GM12875 (cell line): ENCODE measurements at regions not wholly inside any gene's neighbourhood (a gene's known extent, or its start where the extent isn't known, plus 50 kb on each side); places are given as distances from the start of the nearest gene placed in this dataset.

Experiments
- H3K4me3 ChIP-seq: one replicate; pipeline ENCODE4 v1.5.1; 2011; ENCODE audit warnings: low read depth, low read length, control low read depth
- TF ChIP-seq, protein P1 (sequence below): IDR thresholded peaks from 2 replicates; pipeline ENCODE4 v1.5.1; 2011; ENCODE audit warnings: low read depth, mild to moderate bottlenecking, control low read depth, inconsistent platforms, low read length, moderate library complexity, borderline replicate concordance; ENCODE audit not compliant: insufficient read depth

DNA sequence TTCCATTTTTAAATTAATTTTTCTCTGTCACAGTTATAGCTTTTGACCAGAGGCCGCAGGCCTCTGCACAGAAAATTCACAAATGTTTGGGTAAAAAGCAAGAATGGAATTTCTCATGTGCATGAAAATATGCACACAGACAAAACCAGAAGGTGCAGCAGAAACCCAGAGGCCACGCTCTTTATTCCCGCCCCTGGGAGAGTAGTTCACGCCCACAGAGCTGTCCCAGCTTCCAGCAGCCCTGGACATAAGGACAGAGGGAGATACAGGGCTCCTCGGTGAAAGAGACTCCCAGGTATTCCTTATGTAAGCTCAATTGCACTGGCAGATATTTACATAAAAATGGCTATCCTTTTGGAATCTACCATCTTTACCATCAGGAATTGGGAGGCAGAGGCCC lies 245.2 kb upstream of the NFE2L3 start:
- H3K4me3 ChIP-seq, result no peak overlapping the region
- TF ChIP-seq, protein P1, sequence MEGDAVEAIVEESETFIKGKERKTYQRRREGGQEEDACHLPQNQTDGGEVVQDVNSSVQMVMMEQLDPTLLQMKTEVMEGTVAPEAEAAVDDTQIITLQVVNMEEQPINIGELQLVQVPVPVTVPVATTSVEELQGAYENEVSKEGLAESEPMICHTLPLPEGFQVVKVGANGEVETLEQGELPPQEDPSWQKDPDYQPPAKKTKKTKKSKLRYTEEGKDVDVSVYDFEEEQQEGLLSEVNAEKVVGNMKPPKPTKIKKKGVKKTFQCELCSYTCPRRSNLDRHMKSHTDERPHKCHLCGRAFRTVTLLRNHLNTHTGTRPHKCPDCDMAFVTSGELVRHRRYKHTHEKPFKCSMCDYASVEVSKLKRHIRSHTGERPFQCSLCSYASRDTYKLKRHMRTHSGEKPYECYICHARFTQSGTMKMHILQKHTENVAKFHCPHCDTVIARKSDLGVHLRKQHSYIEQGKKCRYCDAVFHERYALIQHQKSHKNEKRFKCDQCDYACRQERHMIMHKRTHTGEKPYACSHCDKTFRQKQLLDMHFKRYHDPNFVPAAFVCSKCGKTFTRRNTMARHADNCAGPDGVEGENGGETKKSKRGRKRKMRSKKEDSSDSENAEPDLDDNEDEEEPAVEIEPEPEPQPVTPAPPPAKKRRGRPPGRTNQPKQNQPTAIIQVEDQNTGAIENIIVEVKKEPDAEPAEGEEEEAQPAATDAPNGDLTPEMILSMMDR, result no peak

DNA sequence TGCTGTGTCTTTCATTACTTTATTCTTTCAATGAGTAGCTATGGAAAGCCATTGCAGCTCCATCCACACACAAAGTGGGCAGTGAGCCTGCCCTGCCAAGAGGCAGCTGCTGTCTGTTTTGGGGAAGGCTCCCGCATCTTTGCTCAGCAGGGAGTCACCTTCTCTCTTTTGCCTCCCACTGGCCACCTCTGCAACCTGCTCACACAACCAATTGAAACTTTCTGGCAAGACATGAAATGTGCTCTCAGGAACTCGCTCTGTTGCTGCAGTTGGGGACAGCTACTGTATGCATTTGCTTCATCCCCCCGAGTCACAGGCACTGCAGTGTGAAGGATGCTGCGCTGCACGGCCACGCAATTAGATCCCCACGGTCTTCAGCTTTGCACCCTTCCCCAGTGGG lies 244.8 kb upstream of the NFE2L3 start:
- H3K4me3 ChIP-seq, result no peak overlapping the region
- TF ChIP-seq, protein P1, result no peak

DNA sequence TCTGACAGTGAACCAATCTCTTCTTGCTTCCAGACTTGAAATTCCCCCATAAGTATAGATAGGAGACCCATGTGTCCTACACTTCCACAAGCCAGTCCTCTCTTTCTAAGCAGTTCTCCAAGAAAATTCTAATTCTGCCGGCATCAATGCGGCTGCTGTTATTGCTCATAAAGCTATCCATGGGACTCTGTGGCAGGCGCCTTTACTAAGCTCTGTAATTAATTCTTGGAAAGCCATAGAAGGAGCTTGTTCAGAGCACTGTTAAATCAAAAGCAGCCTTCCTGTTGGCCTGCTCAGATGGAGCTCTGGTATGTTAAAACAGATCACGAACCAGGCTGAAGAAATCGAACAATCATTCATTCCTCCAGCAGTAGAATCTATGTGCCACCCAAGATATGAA lies 244.3 kb upstream of the NFE2L3 start:
- no peak overlapping the region for H3K4me3 ChIP-seq
- TF ChIP-seq, protein P1, result no peak

DNA sequence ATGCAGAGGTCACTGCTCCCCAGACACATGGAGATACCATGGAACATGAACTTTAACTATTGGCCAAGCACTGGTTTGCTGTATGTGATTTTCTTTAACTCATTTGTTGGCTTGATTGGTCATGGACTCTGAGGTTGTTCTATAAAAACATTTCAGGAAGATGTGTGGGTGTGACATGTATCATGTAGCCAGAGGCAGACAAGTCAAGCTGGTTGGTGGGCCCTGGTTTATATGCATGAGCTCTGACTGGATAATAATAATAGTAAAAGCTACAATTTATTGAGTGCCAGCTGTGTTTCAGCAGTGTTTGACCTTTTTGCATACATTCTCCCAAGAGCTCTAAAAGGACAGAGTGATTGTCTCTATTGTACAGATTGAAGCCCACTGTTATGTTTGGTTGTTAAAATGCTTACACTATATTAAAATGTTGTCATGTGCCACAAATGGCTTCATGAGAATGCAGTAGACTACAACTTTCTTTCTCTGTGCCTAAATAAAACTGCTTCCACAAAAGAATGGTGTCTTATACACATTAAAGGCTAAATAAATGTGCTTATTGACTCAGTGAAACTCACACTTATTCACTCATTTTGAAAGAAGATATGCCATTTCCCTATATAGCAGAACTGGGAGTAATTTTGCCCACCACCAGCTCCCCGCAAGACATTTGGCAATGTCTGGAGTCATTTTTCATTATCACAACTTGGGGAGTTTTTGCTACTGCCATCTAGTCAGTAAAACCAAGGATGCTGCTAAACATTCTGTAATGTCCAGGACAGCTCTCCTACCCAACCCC lies 243.6 kb upstream of the NFE2L3 start:
- no peak overlapping the region for H3K4me3 ChIP-seq
- TF ChIP-seq, protein P1, result no peak

DNA sequence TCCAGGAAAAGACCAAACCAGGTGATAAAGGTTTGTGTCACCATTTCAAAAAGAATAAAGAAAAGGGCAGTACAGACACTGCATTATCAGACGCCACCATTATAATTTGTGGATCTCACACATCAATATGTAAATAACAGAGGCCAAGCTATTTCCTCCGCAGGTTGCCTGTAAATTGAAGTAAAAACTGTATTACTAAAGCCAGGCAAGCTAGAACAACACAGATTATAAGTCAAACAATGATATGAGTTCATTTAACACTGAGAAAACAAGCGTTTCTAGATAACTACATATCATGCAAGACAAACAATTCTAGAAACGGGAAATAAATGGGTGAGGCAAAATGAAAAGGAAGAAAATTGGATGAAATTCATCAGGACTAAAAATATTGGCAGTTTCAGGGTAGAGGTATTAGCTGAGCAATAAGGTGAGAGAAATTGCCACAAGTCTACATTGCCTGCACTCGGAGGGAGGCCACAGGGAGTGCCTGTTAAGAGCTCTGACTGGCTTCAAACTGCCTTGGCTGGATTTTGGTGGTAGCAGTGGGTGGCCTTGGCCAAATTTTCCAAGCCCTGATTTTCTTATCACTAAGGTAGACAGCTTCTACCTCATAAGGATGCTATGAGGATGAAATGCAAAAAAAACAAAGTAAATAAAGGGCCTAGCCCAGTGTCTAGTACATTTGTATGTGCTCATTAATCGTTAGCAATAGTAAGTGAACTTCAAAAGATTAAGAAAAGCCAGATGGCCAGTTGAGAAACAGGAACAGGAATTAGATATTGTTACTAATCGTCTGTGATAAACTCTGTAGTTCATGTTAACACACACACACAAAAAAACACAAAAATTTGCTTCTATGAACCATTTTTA lies 240.0 kb upstream of the NFE2L3 start:
- no peak overlapping the region for H3K4me3 ChIP-seq
- TF ChIP-seq, protein P1, result no peak

DNA sequence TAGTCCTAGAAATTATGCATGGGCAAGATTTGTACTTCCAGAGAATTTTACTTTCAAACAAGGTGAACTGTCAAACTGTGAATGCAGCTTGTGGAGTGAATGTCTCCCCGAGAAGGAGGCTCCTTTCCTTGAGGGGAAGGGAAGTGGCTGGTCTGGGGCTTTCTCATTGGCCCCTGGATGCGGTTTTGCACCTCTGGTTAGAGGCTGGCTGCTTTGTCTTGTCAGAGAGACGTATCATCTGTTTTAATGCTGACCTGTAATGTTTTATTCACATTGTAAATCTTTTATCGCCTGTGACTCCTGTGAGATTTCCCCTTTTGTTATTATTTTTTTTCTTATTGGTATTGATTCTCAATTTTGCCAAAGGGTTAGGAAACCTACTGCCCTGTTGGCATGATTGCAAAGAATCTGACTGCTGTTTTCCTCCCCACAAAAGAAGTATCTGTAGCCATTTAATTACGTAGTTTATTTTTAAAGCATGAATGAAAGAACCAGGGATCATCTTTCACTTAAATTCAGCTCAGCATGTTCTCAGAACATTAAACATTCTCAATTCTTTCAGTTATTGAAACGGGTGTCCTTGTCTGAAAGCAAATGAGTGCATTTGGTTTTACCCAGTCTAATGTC lies 238.3 kb upstream of the NFE2L3 start:
- no peak overlapping the region for H3K4me3 ChIP-seq
- TF ChIP-seq, protein P1, result no peak
